Fibroblast of gingiva (primary cell): ENCODE measurements at regions not wholly inside any gene's neighbourhood (a gene's known extent, or its start where the extent isn't known, plus 50 kb on each side); places are given as distances from the start of the nearest gene placed in this dataset.

Experiments
- DNase-seq: peaks from one replicate; pipeline ENCODE4 v3.0.0-alpha.2; 2011; ENCODE audit warnings: low read depth

- DNase-seq: no peak
Observed at GRCh38 chr4:108365551-108365950, 196.8 kb upstream of the LEF1 start.

- DNase-seq: no peak
Observed at GRCh38 chr4:108361886-108362285, 193.2 kb upstream of the LEF1 start.

GRCh38 chr4:108361446-108361820 lies 192.7 kb upstream of the LEF1 start:
- DNase-seq: no peak

GRCh38 chr4:108360754-108361445 lies 192.2 kb upstream of the LEF1 start:
- peak; percentile 23 for DNase-seq

- no peak for DNase-seq
Observed at GRCh38 chr4:108359986-108360681, 191.4 kb upstream of the LEF1 start.

- DNase-seq: no peak
Observed at GRCh38 chr4:108359130-108359985, 190.6 kb upstream of the LEF1 start.

GRCh38 chr4:108355902-108356535 lies 187.3 kb upstream of the LEF1 start:
- DNase-seq: no peak

- no peak for DNase-seq
Observed at GRCh38 chr4:108355186-108355901, 186.6 kb upstream of the LEF1 start.

- no peak for DNase-seq
Observed at GRCh38 chr4:108352664-108353308, 184.1 kb upstream of the LEF1 start.

- DNase-seq: no peak
Observed at GRCh38 chr4:108351791-108352190, 183.1 kb upstream of the LEF1 start.

- DNase-seq: no peak
Observed at GRCh38 chr4:108350332-108350731, 181.6 kb upstream of the LEF1 start.

- no peak for DNase-seq
Observed at GRCh38 chr4:108346818-108347210, 178.1 kb upstream of the LEF1 start.

- DNase-seq: no peak
Observed at GRCh38 chr4:108345862-108346817, 177.4 kb upstream of the LEF1 start.

GRCh38 chr4:108342325-108342970 lies 173.7 kb upstream of the LEF1 start:
- no peak for DNase-seq

- no peak for DNase-seq
Observed at GRCh38 chr4:108337923-108338322, 169.2 kb upstream of the LEF1 start.

- DNase-seq: no peak
Observed at GRCh38 chr4:108336076-108336475, 167.3 kb upstream of the LEF1 start.

- no peak for DNase-seq
Observed at GRCh38 chr4:108335081-108335480, 166.3 kb upstream of the LEF1 start.

GRCh38 chr4:108334031-108334430 lies 165.3 kb upstream of the LEF1 start:
- DNase-seq: no peak

GRCh38 chr4:108333353-108333942 lies 164.7 kb upstream of the LEF1 start:
- DNase-seq: no peak
